Heart right ventricle (tissue), 16 donors: ENCODE measurements at regions not wholly inside any gene's neighbourhood (a gene's known extent, or its start where the extent isn't known, plus 50 kb on each side); places are given as distances from the start of the nearest gene placed in this dataset.

Source experiments
- ATAC-seq, 8 donors: fragments of 200-7000 bp; cut with Tn5 transposase; one replicate each; pipeline ENCODE4 v1.9.1; 2020; ENCODE audit warnings: mild to moderate bottlenecking in 8 of 8, moderate library complexity in 8 of 8, moderate number of reproducible peaks in 1 of 8
- DNase-seq, 2 donors: peaks; one replicate each; pipeline ENCODE4 v3.0.0-alpha.2; 2020
- H3K27ac ChIP-seq, 10 donors: fragments of 200-600 bp; sonication (generic) in 2 of 10; one replicate each; pipeline versions ENCODE4 v1.5.0 to v1.8.0; 2020 to 2022; ENCODE audit warnings: mild to moderate bottlenecking in 3 of 10
- H3K27me3 ChIP-seq, 7 donors: fragments of 200-600 bp; one replicate each; pipeline ENCODE4 v1.8.0; 2021 to 2022; ENCODE audit warnings: mild to moderate bottlenecking in 2 of 7
- H3K36me3 ChIP-seq, 9 donors: fragments of 200-600 bp; sonication (generic) in 1 of 9; one replicate each; pipeline versions ENCODE4 v1.5.0 to v1.8.0; 2020 to 2022; ENCODE audit warnings: mild to moderate bottlenecking in 2 of 9
- H3K4me1 ChIP-seq, 9 donors: fragments of 200-600 bp; sonication (generic) in 1 of 9; one replicate each; pipeline versions ENCODE4 v1.5.0 to v1.8.0; 2020 to 2022; ENCODE audit warnings: mild to moderate bottlenecking in 4 of 9
- H3K4me3 ChIP-seq, 10 donors: fragments of 200-600 bp; sonication (generic) in 2 of 10; one replicate each; pipeline versions ENCODE4 v1.5.0 to v1.8.0; 2020 to 2022; ENCODE audit warnings: mild to moderate bottlenecking in 7 of 10, moderate library complexity in 2 of 10
- H3K9me3 ChIP-seq, 11 donors: fragments of 200-600 bp in 10 of 11; sonication (generic) in 2 of 11; one replicate each; pipeline versions ENCODE4 v1.5.0 to v1.8.0; 2013 to 2022; ENCODE audit warnings: mild to moderate bottlenecking in 2 of 11, control low read depth in 1 of 11, moderate library complexity in 1 of 11
- CTCF ChIP-seq, 9 donors: fragments of 200-600 bp; sonication (generic) in 2 of 9; IDR thresholded peaks; one replicate each; pipeline versions ENCODE4 v1.5.0 to v1.8.0; 2021 to 2022; ENCODE audit warnings: antibody characterized with exemption in 9 of 9, mild to moderate bottlenecking in 5 of 9, moderate library complexity in 1 of 9
- WGBS, 2 donors: extraction: QIAGEN DNeasy Blood & Tissue Kit; methylation state at CpG; one replicate each; pipeline ENCODE4 v1.1.7; 2013; ENCODE audit warnings: inconsistent platforms in 1 of 2; 5-methylcytosine and 5-hydroxymethylcytosine counted together
- intact Hi-C, 10 donors: fragments of 100-400 bp; cut with DNase I; formaldehyde crosslinking; loops; one replicate each; pipeline versions ENCODE4 v1.11.1 to v1.14.2; 2022
- donor health status: Arrhythmogenic right ventricular cardiomyopathy.
- donor health status: ischemic (EF 13 %, LVEDD 7.1; RV severe dilation, severe dysfunction).
- donor health status: healthy with polysubstance abuse.
- donor health status: DM: no; HTN: yes; CAD: no.
- donor health status: DM: no; HTN: no; CAD: no.
- donor health status: ischemic (EF 25% LVEDD 6.9; RV normal size, moderate dysfunction).
- donor health status: ischemic (EF 25% LVEDD 5.7; RV mildly dilated, moderate dysfunction).
- donor health status: healthy.
- donor health status: DM: yes; HTN: yes; CAD: no.
- donor health status: Ischemic cardiomyopathy.
- donor health status: ischemic (EF 35%, LVEDD 5.7; RV mildly dilated, moderate dysfunction).
- donor health status: nonischemic (EF 11% LVEDD 7.7; RV severe dilation, severe dysfunction).
- donor health status: DM: yes; HTN: yes; CAD: no.
- donor health status: PGD.
- donor health status: ischemic (EF 29% LVEDD 5.4; RV normal size, mild dysfunction).
- donor health status: nonischemic (EF 23%, LVEDD 6.1; RV moderate dilation, normal function).

GRCh38 chr2:223433461-223433860, 168.7 kb downstream of the SCG2 start:
- 74 to 90% methylated on average over 5 of the region's 5 CpGs for WGBS, 2 donors
- Histone ChIP-seq H3K9me3 (no peaks in the 10 kb centered on the region), H3K27me3 (no peaks in the 10 kb centered on the region), H3K27ac (no peak overlapping the region), H3K4me3 (no peak overlapping the region), H3K4me1 (no peaks in the 10 kb centered on the region), H3K36me3 (no peaks in the 10 kb centered on the region)
- TF ChIP-seq CTCF (IDR thresholded peaks at IDR 0.05) = no peak
- intact Hi-C loops = no loop called here
- ATAC-seq (no peak), DNase-seq (no peak)

GRCh38 chr2:223437788-223438187, 164.4 kb downstream of the SCG2 start:
- H3K27me3 ChIP-seq = no peaks in the 10 kb centered on the region
- DNase-seq (no peak), ATAC-seq (no peak)
- intact Hi-C loops = no loop called here
- WGBS, 2 donors = 79 to 85% methylated on average over 4 of the region's 4 CpGs
- no peaks in the 10 kb centered on the region for H3K9me3 ChIP-seq
- no peak for TF ChIP-seq CTCF (IDR thresholded peaks at IDR 0.05)
- H3K36me3 ChIP-seq = no peaks in the 10 kb centered on the region
- H3K4me3 ChIP-seq = no peak overlapping the region
- H3K27ac ChIP-seq = no peak overlapping the region
- H3K4me1 ChIP-seq = no peaks in the 10 kb centered on the region

GRCh38 chr2:223439184-223439583, 163.0 kb downstream of the SCG2 start:
- Histone ChIP-seq H3K4me1 (no peaks in the 10 kb centered on the region), H3K27ac (no peak overlapping the region), H3K4me3 (no peak overlapping the region), H3K27me3 (no peaks in the 10 kb centered on the region), H3K36me3 (no peaks in the 10 kb centered on the region), H3K9me3 (no peaks in the 10 kb centered on the region)
- no peak for ATAC-seq
- intact Hi-C loops = no loop called here
- no peak for DNase-seq
- 72% methylated on average over 1 of the region's 1 CpG for WGBS, 2 donors
- TF ChIP-seq CTCF (IDR thresholded peaks at IDR 0.05) = no peak

- TF ChIP-seq CTCF (IDR thresholded peaks at IDR 0.05) = no peak
- Histone ChIP-seq H3K4me1 (no peaks in the 10 kb centered on the region), H3K4me3 (no peak overlapping the region), H3K27me3 (no peaks in the 10 kb centered on the region), H3K9me3 (no peaks in the 10 kb centered on the region), H3K27ac (no peak overlapping the region), H3K36me3 (no peaks in the 10 kb centered on the region)
- DNase-seq (no peak), ATAC-seq (no peak)
- intact Hi-C loops = loop anchor here in 1 of 10 donors (10.0 kb wide), 1 partner anchor 355 kb away; no protein-coding TSS in a partner anchor
- WGBS, 2 donors = 2 to 78% methylated on average over 1 of the region's 1 CpG
Observed at GRCh38 chr2:223439786-223440185, 162.4 kb downstream of the SCG2 start.
